B cell (primary cell): ENCODE measurements at regions not wholly inside any gene's neighbourhood (a gene's known extent, or its start where the extent isn't known, plus 50 kb on each side); places are given as distances from the start of the nearest gene placed in this dataset.

ENCODE experiments used
- EZH2 ChIP-seq: IDR thresholded peaks from 2 replicates; pipeline ENCODE4 v1.6.1; 2012; ENCODE audit warnings: borderline replicate concordance, low read depth, mild to moderate bottlenecking, moderate library complexity, low read length; ENCODE audit not compliant: insufficient read depth, poor library complexity, severe bottlenecking
- TF ChIP-seq, protein P1 (sequence below): fragments of 200-600 bp; IDR thresholded peaks from one replicate; pipeline ENCODE4 v1.8.0; 2022; ENCODE audit warnings: antibody characterized with exemption, mild to moderate bottlenecking

DNA sequence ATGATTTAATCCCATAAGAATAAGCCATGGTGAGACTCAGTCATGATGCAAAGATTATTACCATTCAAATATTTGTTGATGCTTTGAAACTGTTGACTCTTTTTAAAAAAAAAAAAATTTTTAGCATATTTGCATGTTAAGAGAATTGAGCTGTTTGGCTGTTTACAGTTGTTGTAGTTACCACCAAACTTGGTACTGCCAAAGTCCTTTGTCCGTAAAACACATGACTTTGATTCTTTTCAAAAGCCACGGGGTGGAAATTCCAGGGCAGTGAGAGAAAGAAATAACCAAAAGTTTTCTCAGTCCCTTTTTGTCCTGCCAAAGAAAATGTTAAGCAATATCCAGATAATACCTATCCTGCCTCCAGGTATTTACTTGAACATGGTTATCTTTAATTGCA, 474.8 kb downstream of the METTL4 start:
- no peak for TF ChIP-seq EZH2
- TF ChIP-seq, protein P1, sequence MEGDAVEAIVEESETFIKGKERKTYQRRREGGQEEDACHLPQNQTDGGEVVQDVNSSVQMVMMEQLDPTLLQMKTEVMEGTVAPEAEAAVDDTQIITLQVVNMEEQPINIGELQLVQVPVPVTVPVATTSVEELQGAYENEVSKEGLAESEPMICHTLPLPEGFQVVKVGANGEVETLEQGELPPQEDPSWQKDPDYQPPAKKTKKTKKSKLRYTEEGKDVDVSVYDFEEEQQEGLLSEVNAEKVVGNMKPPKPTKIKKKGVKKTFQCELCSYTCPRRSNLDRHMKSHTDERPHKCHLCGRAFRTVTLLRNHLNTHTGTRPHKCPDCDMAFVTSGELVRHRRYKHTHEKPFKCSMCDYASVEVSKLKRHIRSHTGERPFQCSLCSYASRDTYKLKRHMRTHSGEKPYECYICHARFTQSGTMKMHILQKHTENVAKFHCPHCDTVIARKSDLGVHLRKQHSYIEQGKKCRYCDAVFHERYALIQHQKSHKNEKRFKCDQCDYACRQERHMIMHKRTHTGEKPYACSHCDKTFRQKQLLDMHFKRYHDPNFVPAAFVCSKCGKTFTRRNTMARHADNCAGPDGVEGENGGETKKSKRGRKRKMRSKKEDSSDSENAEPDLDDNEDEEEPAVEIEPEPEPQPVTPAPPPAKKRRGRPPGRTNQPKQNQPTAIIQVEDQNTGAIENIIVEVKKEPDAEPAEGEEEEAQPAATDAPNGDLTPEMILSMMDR: no peak
